ENCODE measurements at regions not wholly inside any gene's neighbourhood (a gene's known extent, or its start where the extent isn't known, plus 50 kb on each side); places are given as distances from the start of the nearest gene placed in this dataset.
"Not testable (repeated sequence)": the region's sequence is repeated elsewhere in the genome, so short reads cannot be mapped to it uniquely, and the experiment has no call there.

GRCh38 chr1:218015106-218015505 is 270.0 kb upstream of the RRP15 start:
- TF ChIP-seq CTCF, POLR2A (IDR thresholded peaks at IDR 0.05): not testable (repeated sequence)

Measured in adrenal gland (tissue), 5 donors.